Suprapubic skin (tissue), 4 donors: ENCODE measurements at regions not wholly inside any gene's neighbourhood (a gene's known extent, or its start where the extent isn't known, plus 50 kb on each side); places are given as distances from the start of the nearest gene placed in this dataset.

ENCODE experiments used
- DNase-seq, 2 donors: peaks; one replicate each; pipeline ENCODE4 v3.0.0-alpha.2; 2019; ENCODE audit warnings: low spot score in 2 of 2
- H3K27ac ChIP-seq: fragments of 200-600 bp; sonication (generic); one replicate; pipeline ENCODE4 v1.5.1; 2019
- H3K27me3 ChIP-seq: fragments of 200-600 bp; sonication (generic); one replicate; pipeline ENCODE4 v1.5.1; 2019
- H3K36me3 ChIP-seq: fragments of 200-600 bp; sonication (generic); one replicate; pipeline ENCODE4 v1.5.1; 2019
- H3K4me1 ChIP-seq: fragments of 200-600 bp; sonication (generic); one replicate; pipeline ENCODE4 v1.5.1; 2019
- H3K4me3 ChIP-seq: fragments of 200-600 bp; sonication (generic); one replicate; pipeline ENCODE4 v1.5.1; 2019; ENCODE audit warnings: mild to moderate bottlenecking
- H3K9me3 ChIP-seq: fragments of 200-600 bp; sonication (generic); one replicate; pipeline ENCODE4 v1.5.1; 2019
- EP300 ChIP-seq: sonication (generic); formaldehyde crosslinking; IDR thresholded peaks from one replicate; pipeline ENCODE4 v1.6.1; 2017; ENCODE audit warnings: antibody characterized with exemption
- POLR2A ChIP-seq, 2 donors: fragments of 450-650 bp; IDR thresholded peaks; one replicate each; pipeline ENCODE4 v1.6.1; 2017; ENCODE audit warnings: antibody characterized with exemption in 2 of 2, mild to moderate bottlenecking in 2 of 2, moderate library complexity in 2 of 2
- POLR2AphosphoS5 ChIP-seq, 3 donors: sonication (generic); formaldehyde crosslinking; IDR thresholded peaks; one replicate each; pipeline ENCODE4 v1.6.1; 2017; ENCODE audit warnings: antibody characterized with exemption in 3 of 3
- WGBS: methylation state at CpG from one replicate; pipeline ENCODE4 v1.1.5; 2018; 5-methylcytosine and 5-hydroxymethylcytosine counted together
- TF ChIP-seq, protein P1 (sequence below), 2 donors: fragments of 200-600 bp in 1 of 2; fragments of 450-650 bp in 1 of 2; sonication (generic) in 1 of 2; IDR thresholded peaks; one replicate each; pipeline ENCODE4 v1.5.1; 2016 to 2019; ENCODE audit warnings: antibody characterized with exemption in 2 of 2, mild to moderate bottlenecking in 1 of 2, moderate library complexity in 1 of 2

DNA sequence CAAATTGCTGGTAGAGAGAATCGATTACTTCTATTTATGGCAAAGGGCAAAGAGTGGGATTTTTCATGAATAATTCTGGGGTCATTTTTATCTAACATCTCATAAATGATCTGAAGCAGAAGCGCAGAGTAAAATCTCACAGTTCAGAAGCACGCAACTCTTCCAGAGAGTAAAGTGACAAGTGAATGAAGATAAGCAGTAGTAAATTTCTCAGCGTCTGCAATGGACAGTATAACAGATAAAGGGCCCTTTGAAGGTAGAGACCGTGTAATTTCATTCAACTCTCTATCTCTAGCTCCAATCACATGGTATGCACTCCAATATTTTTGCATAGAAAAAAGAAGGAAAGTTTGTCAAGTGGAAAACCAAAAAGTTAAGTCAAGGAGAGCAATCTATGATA lies 521.1 kb upstream of the NECTIN3 start:
- Histone ChIP-seq H3K4me3 (no peak overlapping the region), H3K27ac (no peak overlapping the region), H3K4me1 (no peaks in the 10 kb centered on the region), H3K9me3 (no peaks in the 10 kb centered on the region), H3K36me3 (no peaks in the 10 kb centered on the region), H3K27me3 (no peaks in the 10 kb centered on the region)
- 41% methylated on average over 5 of the region's 5 CpGs for WGBS
- DNase-seq = no peak
- TF ChIP-seq POLR2A (IDR thresholded peaks at IDR 0.05) = no peak
- TF ChIP-seq POLR2AphosphoS5 (IDR thresholded peaks at IDR 0.05) = no peak
- TF ChIP-seq, protein P1, sequence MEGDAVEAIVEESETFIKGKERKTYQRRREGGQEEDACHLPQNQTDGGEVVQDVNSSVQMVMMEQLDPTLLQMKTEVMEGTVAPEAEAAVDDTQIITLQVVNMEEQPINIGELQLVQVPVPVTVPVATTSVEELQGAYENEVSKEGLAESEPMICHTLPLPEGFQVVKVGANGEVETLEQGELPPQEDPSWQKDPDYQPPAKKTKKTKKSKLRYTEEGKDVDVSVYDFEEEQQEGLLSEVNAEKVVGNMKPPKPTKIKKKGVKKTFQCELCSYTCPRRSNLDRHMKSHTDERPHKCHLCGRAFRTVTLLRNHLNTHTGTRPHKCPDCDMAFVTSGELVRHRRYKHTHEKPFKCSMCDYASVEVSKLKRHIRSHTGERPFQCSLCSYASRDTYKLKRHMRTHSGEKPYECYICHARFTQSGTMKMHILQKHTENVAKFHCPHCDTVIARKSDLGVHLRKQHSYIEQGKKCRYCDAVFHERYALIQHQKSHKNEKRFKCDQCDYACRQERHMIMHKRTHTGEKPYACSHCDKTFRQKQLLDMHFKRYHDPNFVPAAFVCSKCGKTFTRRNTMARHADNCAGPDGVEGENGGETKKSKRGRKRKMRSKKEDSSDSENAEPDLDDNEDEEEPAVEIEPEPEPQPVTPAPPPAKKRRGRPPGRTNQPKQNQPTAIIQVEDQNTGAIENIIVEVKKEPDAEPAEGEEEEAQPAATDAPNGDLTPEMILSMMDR (IDR thresholded peaks at IDR 0.05) = no peak
- TF ChIP-seq EP300 = no peak

DNA sequence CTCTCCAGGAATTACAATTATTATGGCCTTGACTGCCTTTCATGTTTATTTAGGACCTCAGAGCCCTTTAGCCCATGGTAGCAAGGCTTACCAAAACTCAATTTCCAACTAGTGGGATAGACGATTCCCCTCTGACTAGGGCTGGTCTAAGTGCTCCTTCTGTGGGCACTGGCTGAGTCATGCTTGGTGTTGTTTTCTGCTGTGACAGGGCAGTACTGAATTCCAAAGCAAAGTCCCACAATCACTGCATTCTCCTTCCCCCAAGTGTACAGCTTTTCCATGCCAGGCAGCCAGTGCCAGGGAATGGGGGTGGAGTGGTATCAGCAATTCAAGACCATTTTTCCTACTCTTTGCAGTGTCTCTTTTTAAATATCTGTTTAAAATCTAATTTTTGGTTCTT lies 509.0 kb upstream of the NECTIN3 start:
- Histone ChIP-seq H3K36me3 (no peaks in the 10 kb centered on the region), H3K9me3 (no peaks in the 10 kb centered on the region), H3K4me3 (no peak overlapping the region), H3K27me3 (no peaks in the 10 kb centered on the region), H3K27ac (no peak overlapping the region), H3K4me1 (no peaks in the 10 kb centered on the region)
- no peak for DNase-seq
- 91% methylated on average over 1 of the region's 1 CpG for WGBS
- no peak for TF ChIP-seq POLR2AphosphoS5 (IDR thresholded peaks at IDR 0.05)
- TF ChIP-seq, protein P1 (IDR thresholded peaks at IDR 0.05) = no peak
- TF ChIP-seq POLR2A (IDR thresholded peaks at IDR 0.05) = no peak
- TF ChIP-seq EP300 = no peak

DNA sequence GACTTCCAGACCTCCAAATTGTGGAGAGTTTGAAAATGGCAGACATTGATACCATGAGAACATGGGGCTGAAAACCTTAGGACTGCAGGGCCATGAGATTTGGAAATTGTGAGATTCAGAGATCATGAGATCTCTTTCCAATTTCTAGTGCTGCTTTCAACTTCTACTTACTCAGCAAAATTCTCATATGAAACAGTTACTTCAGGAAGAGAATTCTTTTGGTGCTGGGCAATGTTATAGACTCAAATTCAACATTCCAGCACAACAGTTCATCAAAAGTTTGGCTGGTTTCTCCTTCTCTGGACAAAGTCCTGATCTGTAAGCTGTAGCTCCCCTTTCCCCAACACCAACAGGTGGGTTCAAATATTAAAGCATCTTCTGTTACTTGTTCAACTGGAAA lies 506.9 kb upstream of the NECTIN3 start:
- no peaks in the 10 kb centered on the region for H3K27me3 ChIP-seq
- no peaks in the 10 kb centered on the region for H3K4me1 ChIP-seq
- TF ChIP-seq POLR2AphosphoS5 (IDR thresholded peaks at IDR 0.05) (no peak), POLR2A (IDR thresholded peaks at IDR 0.05) (no peak)
- TF ChIP-seq, protein P1 (IDR thresholded peaks at IDR 0.05) = no peak
- H3K36me3 ChIP-seq = no peaks in the 10 kb centered on the region
- DNase-seq = no peak
- H3K4me3 ChIP-seq = no peak overlapping the region
- no peaks in the 10 kb centered on the region for H3K9me3 ChIP-seq
- H3K27ac ChIP-seq = no peak overlapping the region

DNA sequence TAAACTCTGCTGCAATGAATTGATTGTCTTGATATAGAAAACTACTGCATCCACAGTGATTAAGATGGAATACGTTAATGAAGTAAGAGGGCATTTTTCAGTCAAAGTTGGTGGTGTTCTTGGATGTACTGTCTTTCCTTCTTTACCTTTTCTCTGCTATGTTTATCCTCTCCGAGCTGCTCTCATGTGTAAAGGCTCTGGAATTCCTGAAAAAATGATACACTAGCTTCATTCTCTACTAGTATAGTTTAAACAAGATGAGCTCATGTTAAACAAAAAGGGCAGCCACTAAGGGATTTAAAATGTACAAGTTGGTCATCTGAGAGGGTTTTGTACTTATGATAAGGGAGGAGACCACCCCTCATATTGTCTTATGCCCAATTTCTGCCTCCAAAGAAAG lies 504.6 kb upstream of the NECTIN3 start:
- no peaks in the 10 kb centered on the region for H3K27me3 ChIP-seq
- TF ChIP-seq, protein P1 (IDR thresholded peaks at IDR 0.05) = no peak
- TF ChIP-seq POLR2A (IDR thresholded peaks at IDR 0.05) (no peak), POLR2AphosphoS5 (IDR thresholded peaks at IDR 0.05) (no peak), EP300 (no peak)
- 80% methylated on average over 2 of the region's 2 CpGs for WGBS

DNA sequence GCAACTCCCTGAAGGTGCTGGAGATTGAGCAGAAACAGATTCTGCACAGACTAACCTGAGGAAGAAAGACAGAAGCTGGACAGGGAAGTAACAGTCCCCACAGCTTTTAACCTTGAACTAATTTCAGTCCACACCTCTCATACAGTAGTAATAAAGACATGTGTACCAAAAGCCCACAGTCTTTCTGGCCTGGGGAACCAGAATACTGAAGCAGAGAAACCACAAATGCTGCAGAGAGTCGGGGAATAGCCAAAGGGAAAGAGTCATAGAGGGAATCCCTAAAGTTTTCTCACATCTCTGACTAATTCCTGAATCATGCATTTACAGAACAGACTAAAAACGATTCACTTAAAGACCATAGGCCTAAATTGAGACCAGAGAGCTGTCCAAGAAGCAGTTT lies 503.4 kb upstream of the NECTIN3 start:
- DNase-seq = no peak
- WGBS = 17% methylated on average over 2 of the region's 2 CpGs

More for the DNA sequence above, 504.6 kb upstream of the NECTIN3 start:
- Histone ChIP-seq H3K36me3 (no peaks in the 10 kb centered on the region), H3K4me3 (no peak overlapping the region), H3K9me3 (no peaks in the 10 kb centered on the region), H3K27ac (no peak overlapping the region), H3K4me1 (no peaks in the 10 kb centered on the region)
- no peak for DNase-seq

More for the DNA sequence above, 503.4 kb upstream of the NECTIN3 start:
- H3K36me3 ChIP-seq = no peaks in the 10 kb centered on the region
- no peak overlapping the region for H3K4me3 ChIP-seq
- no peaks in the 10 kb centered on the region for H3K27me3 ChIP-seq
- H3K4me1 ChIP-seq = no peaks in the 10 kb centered on the region
- TF ChIP-seq POLR2A (IDR thresholded peaks at IDR 0.05) (no peak), EP300 (no peak), POLR2AphosphoS5 (IDR thresholded peaks at IDR 0.05) (no peak)
- TF ChIP-seq, protein P1 (IDR thresholded peaks at IDR 0.05) = no peak
- no peaks in the 10 kb centered on the region for H3K9me3 ChIP-seq
- H3K27ac ChIP-seq = no peak overlapping the region
